IMR-90 (cell line): ENCODE measurements at regions not wholly inside any gene's neighbourhood (a gene's known extent, or its start where the extent isn't known, plus 50 kb on each side); places are given as distances from the start of the nearest gene placed in this dataset.
A peak's percentile ranks its signal among the peaks of the same experiment; 100 is the strongest.

Experiments used
- ATAC-seq: fragments of 200-7000 bp; cut with Tn5 transposase; 2 replicates; pipeline ENCODE4 v1.9.1; 2020; ENCODE audit warnings: low read depth, mild to moderate bottlenecking, moderate library complexity
- BruUV-seq: library from RNA; stranded (reverse); fragments of 400-500 nt; replicated peaks from 2 replicates; lab custom pipeline; 2021; lab: Mats Ljungman, UMichigan
- CTCF ChIA-PET: fragments of 300-600 bp; formaldehyde crosslinking; extraction: SDS; loops from one replicate; lab custom pipeline; 2021; ENCODE audit warnings: antibody characterized with exemption; lab: Yijun Ruan, JAX
- POLR2A ChIA-PET: fragments of 300-600 bp; sonication (Branson Sonifier 250); formaldehyde crosslinking; loops from one replicate; lab custom pipeline; 2022; ENCODE audit warnings: antibody characterized with exemption; ENCODE audit not compliant: unreplicated experiment; lab: Charles Lee
- DNase-seq: peaks from one replicate; pipeline ENCODE4 v3.0.0; 2013
- H2AFZ ChIP-seq: replicated peaks from 2 replicates; pipeline ENCODE3; 2013; ENCODE audit warnings: low read length, mild to moderate bottlenecking; ENCODE audit not compliant: poor library complexity
- H2AK5ac ChIP-seq: 2 replicates; pipeline ENCODE4 v1.6.1; 2013; ENCODE audit warnings: low read depth, low read length, inconsistent platforms
- H2AK9ac ChIP-seq: replicated peaks from 2 replicates; pipeline ENCODE3; 2013; ENCODE audit warnings: mild to moderate bottlenecking, low read depth, low read length, moderate library complexity; ENCODE audit not compliant: poor library complexity
- H2BK120ac ChIP-seq: 2 replicates; pipeline ENCODE4 v1.6.1; 2013; ENCODE audit warnings: low read depth, low read length, inconsistent platforms
- H2BK15ac ChIP-seq: 3 replicates; pipeline ENCODE4 v1.6.1; 2013; ENCODE audit warnings: low read depth, low read length, inconsistent platforms
- H2BK20ac ChIP-seq: 2 replicates; pipeline ENCODE4 v1.6.1; 2013; ENCODE audit warnings: low read depth, mild to moderate bottlenecking, inconsistent platforms, low read length, moderate library complexity
- H2BK5ac ChIP-seq: 2 replicates; pipeline ENCODE4 v1.6.1; 2013; ENCODE audit warnings: mild to moderate bottlenecking, low read depth, low read length, inconsistent platforms; ENCODE audit not compliant: poor library complexity, severe bottlenecking
- H3K14ac ChIP-seq: replicated peaks from 2 replicates; pipeline ENCODE4 v1.6.1; 2013; ENCODE audit warnings: low read depth, low read length, inconsistent platforms
- H3K18ac ChIP-seq: 2 replicates; pipeline ENCODE4 v1.6.1; 2013; ENCODE audit warnings: low read depth, low read length, control low read depth
- H3K23ac ChIP-seq: 2 replicates; pipeline ENCODE4 v1.6.1; 2013; ENCODE audit warnings: low read depth, low read length, inconsistent platforms
- H3K27ac ChIP-seq: 2 replicates; pipeline ENCODE4 v1.5.1; 2013; ENCODE audit warnings: mild to moderate bottlenecking, control low read depth, low read length; ENCODE audit not compliant: insufficient read depth
- H3K27me3 ChIP-seq: 2 replicates; pipeline ENCODE4 v1.6.1; 2013; ENCODE audit warnings: low read length; ENCODE audit not compliant: control insufficient read depth, insufficient read depth
- H3K36me3 ChIP-seq: 2 replicates; pipeline ENCODE4 v1.6.1; 2013; ENCODE audit warnings: low read length, mixed read lengths; ENCODE audit not compliant: control insufficient read depth, insufficient read depth
- H3K4ac ChIP-seq: 2 replicates; pipeline ENCODE4 v1.6.1; 2013; ENCODE audit warnings: low read depth, low read length, inconsistent platforms
- H3K4me1 ChIP-seq: 2 replicates; pipeline ENCODE4 v1.6.1; 2013; ENCODE audit warnings: low read length, mixed read lengths; ENCODE audit not compliant: control insufficient read depth, insufficient read depth
- H3K4me2 ChIP-seq: 2 replicates; pipeline ENCODE4 v1.6.1; 2013; ENCODE audit warnings: low read depth, mild to moderate bottlenecking, control low read depth, low read length, moderate library complexity
- H3K4me3 ChIP-seq: 2 replicates; pipeline ENCODE4 v1.5.1; 2013; ENCODE audit warnings: low read depth, mild to moderate bottlenecking, control low read depth, low read length, moderate library complexity; ENCODE audit not compliant: insufficient read depth
- H3K56ac ChIP-seq: 2 replicates; pipeline ENCODE4 v1.6.1; 2013; ENCODE audit warnings: low read length, inconsistent platforms; ENCODE audit not compliant: insufficient read depth; ENCODE audit errors: extremely low read depth
- H3K79me1 ChIP-seq, 2 experiments: 2 replicates each; pipeline ENCODE4 v1.6.1; 2013; ENCODE audit warnings: low read length in 2 of 2, inconsistent platforms in 1 of 2, low read depth in 1 of 2
- H3K9ac ChIP-seq: 2 replicates; pipeline ENCODE4 v1.6.1; 2013; ENCODE audit warnings: low read depth, low read length, control low read depth
- H3K9me1 ChIP-seq: 2 replicates; pipeline ENCODE4 v1.6.1; 2013; ENCODE audit warnings: low read length, inconsistent platforms; ENCODE audit not compliant: insufficient read depth
- H3K9me3 ChIP-seq: 2 replicates; pipeline ENCODE4 v1.6.1; 2013; ENCODE audit warnings: low read length; ENCODE audit not compliant: control insufficient read depth, insufficient read depth
- H4K20me1 ChIP-seq: 2 replicates; pipeline ENCODE4 v1.6.1; 2013; ENCODE audit warnings: low read length, inconsistent platforms; ENCODE audit not compliant: insufficient read depth
- H4K5ac ChIP-seq: 2 replicates; pipeline ENCODE4 v1.6.1; 2013; ENCODE audit warnings: mild to moderate bottlenecking, low read depth, low read length, control low read depth
- H4K8ac ChIP-seq, 2 experiments: 2 replicates each; pipeline ENCODE4 v1.6.1; 2013; ENCODE audit warnings: low read depth in 2 of 2, low read length in 2 of 2, control low read depth in 1 of 2, inconsistent platforms in 1 of 2
- H4K91ac ChIP-seq: 2 replicates; pipeline ENCODE4 v1.6.1; 2013; ENCODE audit warnings: low read depth, low read length, inconsistent platforms; ENCODE audit not compliant: insufficient read depth
- BHLHE40 ChIP-seq: fragments of 150-350 bp; IDR thresholded peaks from 2 replicates; pipeline ENCODE4 v1.6.1; 2016; ENCODE audit warnings: mild to moderate bottlenecking, low read depth, low read length
- CEBPB ChIP-seq: IDR thresholded peaks from 2 replicates; pipeline ENCODE4 v1.6.1; 2012; ENCODE audit warnings: low read depth, low read length, improper control_type of control experiment
- WGBS, 2 experiments: methylation state at CpG; one replicate each; pipeline versions ENCODE4 v1.1.5 to v1.1.7; 2013; ENCODE audit warnings: missing lambda C conversion rate in 2 of 2; ENCODE audit not compliant: insufficient read length in 1 of 2; ENCODE audit errors: extremely low coverage in 2 of 2; 5-methylcytosine and 5-hydroxymethylcytosine counted together
- dilution Hi-C: fragments of 300-500 bp; cut with HindIII; formaldehyde crosslinking; loops from one replicate; pipeline ENCODE4 v1.14.3; 2018; ENCODE audit warnings: low sequenced_read_pairs; ENCODE audit not compliant: unreplicated experiment
- in situ Hi-C: fragments of 300-500 bp; cut with MboI; formaldehyde crosslinking; loops from 3 replicates; pipeline ENCODE4 v1.14.3; 2019; ENCODE audit warnings: low sequenced_read_pairs, inconsistent platforms, mixed read lengths
- intact Hi-C: fragments of 100-400 bp; cut with micrococcal nuclease; formaldehyde crosslinking; loops from 2 replicates; pipeline ENCODE4 v1.10.0; 2022
- TF ChIP-seq, protein P1 (sequence below): fragments of 150-350 bp; IDR thresholded peaks from 2 replicates; pipeline ENCODE4 v1.6.1; 2017; ENCODE audit warnings: mild to moderate bottlenecking, antibody characterized with exemption, low read length, low read depth
- TF ChIP-seq, protein P2 (sequence below): fragments of 150-350 bp; IDR thresholded peaks from 2 replicates; pipeline ENCODE4 v1.6.1; 2016; ENCODE audit warnings: low read depth, mild to moderate bottlenecking, low read length, moderate library complexity, borderline replicate concordance

DNA sequence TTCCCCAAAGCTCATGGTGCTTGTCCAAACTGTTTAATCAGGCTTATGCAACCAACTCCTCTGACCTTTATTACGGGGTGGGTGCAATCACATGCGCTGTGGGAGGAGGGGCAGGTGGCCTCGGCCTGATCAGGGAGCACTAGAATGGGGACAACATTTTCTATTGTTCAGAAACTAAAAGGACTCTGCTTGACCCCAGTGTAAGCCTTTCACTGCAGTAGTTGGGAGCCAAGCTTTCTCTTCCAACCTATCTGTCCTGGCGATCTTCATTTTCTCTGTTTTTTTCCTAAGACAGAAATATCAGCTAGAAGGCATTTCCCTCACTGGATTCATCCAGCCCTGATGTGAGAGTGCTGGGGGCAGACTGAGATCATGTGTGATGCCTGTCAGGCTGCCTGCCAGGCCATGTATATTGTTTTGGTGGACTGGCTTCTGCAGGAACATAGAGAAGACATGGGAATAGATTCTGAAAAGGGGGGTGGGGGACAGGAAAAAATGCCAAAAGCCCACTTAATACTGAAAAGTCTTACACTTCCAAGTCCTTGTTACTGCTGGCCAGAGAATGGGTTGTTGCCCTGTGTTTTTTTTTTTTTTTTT lies 627.0 kb upstream of the TBL1XR1 start:
- Histone ChIP-seq H2BK20ac (peak overlapping the region; percentile 91), H3K4me3 (no peak overlapping the region), H2BK5ac (peak overlapping the region; percentile 68), H2AK9ac (no peak overlapping the region), H4K20me1 (no peaks in the 10 kb centered on the region), H2BK15ac (peak overlapping the region; percentile 51; the same call in 1 of the 3 replicates), H2AFZ (peak overlapping the region; percentile 53), H3K4me1 (peaks cover 21% of the 10 kb centered on the region), H3K36me3 (no peaks in the 10 kb centered on the region), H3K27me3 (no peaks in the 10 kb centered on the region), H4K91ac (peak overlapping the region; percentile 90), H3K27ac (peak overlapping the region; percentile 60; the same call in 1 of the 2 replicates), H2BK120ac (peak overlapping the region; percentile 86), H2AK5ac (peak overlapping the region; percentile 84), H3K4ac (peak overlapping the region; percentile 92), H3K18ac (peak overlapping the region; percentile 82), H3K4me2 (no peak overlapping the region), H3K14ac (peak overlapping the region; percentile 82), H3K9me3 (no peaks in the 10 kb centered on the region), H3K9me1 (peaks cover 9% of the 10 kb centered on the region; the same call in 1 of the 2 replicates), H3K56ac (peak overlapping the region; percentile 57), H4K8ac (peak overlapping the region; percentile 30 to 81), H3K23ac (peak overlapping the region; percentile 67), H4K5ac (peak overlapping the region; percentile 52), H3K9ac (no peak overlapping the region), H3K79me1 (no peaks in the 10 kb centered on the region)
- BruUV-seq: no TSS peak
- intact Hi-C loops (loop anchor here (5.0 to 10.0 kb wide), 4 partner anchors 349 to 769 kb away; partner anchors contain the start of gene TBL1XR1), dilution Hi-C loops (no loop called here), in situ Hi-C loops (no loop called here)
- WGBS, 2 experiments: no CpG with 5 or more reads among the region's 4 CpGs
- DNase-seq (peak; percentile 55), ATAC-seq (peak; percentile 73)
- ChIA-PET CTCF (interaction anchor here (1.7 kb wide), 1 partner anchor 10 kb away, joined by 3 read pairs; no protein-coding TSS in a partner anchor), POLR2A (interaction anchor here (0.6 kb wide), 1 partner anchor 253 kb away, joined by 6 read pairs; no protein-coding TSS in a partner anchor)
- TF ChIP-seq, protein P1, sequence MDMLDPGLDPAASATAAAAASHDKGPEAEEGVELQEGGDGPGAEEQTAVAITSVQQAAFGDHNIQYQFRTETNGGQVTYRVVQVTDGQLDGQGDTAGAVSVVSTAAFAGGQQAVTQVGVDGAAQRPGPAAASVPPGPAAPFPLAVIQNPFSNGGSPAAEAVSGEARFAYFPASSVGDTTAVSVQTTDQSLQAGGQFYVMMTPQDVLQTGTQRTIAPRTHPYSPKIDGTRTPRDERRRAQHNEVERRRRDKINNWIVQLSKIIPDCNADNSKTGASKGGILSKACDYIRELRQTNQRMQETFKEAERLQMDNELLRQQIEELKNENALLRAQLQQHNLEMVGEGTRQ: peak; percentile 31; the same call in 1 of the 2 replicates
- TF ChIP-seq BHLHE40 (peak; percentile 53; the same call in 1 of the 2 replicates), CEBPB (peak; percentile 75)
- TF ChIP-seq, protein P2, sequence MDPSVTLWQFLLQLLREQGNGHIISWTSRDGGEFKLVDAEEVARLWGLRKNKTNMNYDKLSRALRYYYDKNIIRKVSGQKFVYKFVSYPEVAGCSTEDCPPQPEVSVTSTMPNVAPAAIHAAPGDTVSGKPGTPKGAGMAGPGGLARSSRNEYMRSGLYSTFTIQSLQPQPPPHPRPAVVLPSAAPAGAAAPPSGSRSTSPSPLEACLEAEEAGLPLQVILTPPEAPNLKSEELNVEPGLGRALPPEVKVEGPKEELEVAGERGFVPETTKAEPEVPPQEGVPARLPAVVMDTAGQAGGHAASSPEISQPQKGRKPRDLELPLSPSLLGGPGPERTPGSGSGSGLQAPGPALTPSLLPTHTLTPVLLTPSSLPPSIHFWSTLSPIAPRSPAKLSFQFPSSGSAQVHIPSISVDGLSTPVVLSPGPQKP: no peak
